Liver (tissue), 8 donors: ENCODE measurements at regions not wholly inside any gene's neighbourhood (a gene's known extent, or its start where the extent isn't known, plus 50 kb on each side); places are given as distances from the start of the nearest gene placed in this dataset.

ENCODE experiments used
- DNase-seq: peaks from one replicate; pipeline ENCODE4 v3.0.0-alpha.2; 2017; ENCODE audit warnings: low spot score
- H3K27ac ChIP-seq, 2 donors: one replicate each; pipeline ENCODE4 v1.7.0; 2013; ENCODE audit warnings: inconsistent platforms in 2 of 2, low read length in 2 of 2, control low read depth in 1 of 2, low read depth in 1 of 2, mild to moderate bottlenecking in 1 of 2
- H3K27me3 ChIP-seq, 4 donors: one replicate each; pipeline versions ENCODE4 v1.6.1 to v1.7.0; 2013; ENCODE audit warnings: low read length in 3 of 4, inconsistent platforms in 1 of 4, mild to moderate bottlenecking in 1 of 4, moderate library complexity in 1 of 4; ENCODE audit not compliant: control insufficient read depth in 4 of 4, insufficient read depth in 4 of 4
- H3K36me3 ChIP-seq, 4 donors: one replicate each; pipeline versions ENCODE4 v1.6.1 to v1.7.0; 2013; ENCODE audit warnings: low read length in 3 of 4, mild to moderate bottlenecking in 3 of 4, low read depth in 1 of 4, moderate library complexity in 1 of 4; ENCODE audit not compliant: control insufficient read depth in 4 of 4, insufficient read depth in 3 of 4
- H3K4me1 ChIP-seq, 4 donors: one replicate each; pipeline versions ENCODE4 v1.6.1 to v1.7.0; 2013; ENCODE audit warnings: low read length in 3 of 4, mild to moderate bottlenecking in 3 of 4, moderate library complexity in 1 of 4; ENCODE audit not compliant: control insufficient read depth in 4 of 4, insufficient read depth in 4 of 4
- H3K4me3 ChIP-seq, 3 donors: one replicate each; pipeline versions ENCODE4 v1.6.1 to v1.7.0; 2013; ENCODE audit warnings: low read length in 3 of 3, control low read depth in 1 of 3, low read depth in 1 of 3, mild to moderate bottlenecking in 1 of 3
- H3K9ac ChIP-seq, 2 donors: one replicate each; pipeline ENCODE4 v1.7.0; 2013; ENCODE audit warnings: low read length in 2 of 2, mild to moderate bottlenecking in 2 of 2, moderate library complexity in 2 of 2, control low read depth in 1 of 2, low read depth in 1 of 2
- H3K9me3 ChIP-seq, 4 donors: one replicate each; pipeline versions ENCODE4 v1.6.1 to v1.7.0; 2013; ENCODE audit warnings: low read length in 3 of 4; ENCODE audit not compliant: control insufficient read depth in 4 of 4
- ATF3 ChIP-seq: IDR thresholded peaks from 2 replicates; pipeline ENCODE4 v1.6.1; 2016; ENCODE audit warnings: antibody characterized with exemption
- CTCF ChIP-seq: fragments of 150-350 bp; IDR thresholded peaks from 2 replicates; pipeline ENCODE4 v1.5.1; 2017; ENCODE audit warnings: improper control_type of control experiment, low read depth, low read length; ENCODE audit not compliant: missing input control
- EGR1 ChIP-seq, 2 donors: IDR thresholded peaks; 2 replicates each; pipeline ENCODE4 v1.6.1; 2016 to 2018; ENCODE audit warnings: antibody characterized with exemption in 2 of 2, low read depth in 2 of 2
- FOXA2 ChIP-seq: IDR thresholded peaks from 2 replicates; pipeline ENCODE4 v1.6.1; 2016; ENCODE audit warnings: antibody characterized with exemption
- GABPA ChIP-seq, 2 donors: IDR thresholded peaks in 1 of 2; conservative IDR thresholded peaks in 1 of 2; 2 replicates each; pipeline ENCODE4 v1.6.1; 2016; ENCODE audit warnings: antibody characterized with exemption in 2 of 2, mild to moderate bottlenecking in 1 of 2, moderate library complexity in 1 of 2
- HNF4A ChIP-seq, 2 donors: conservative IDR thresholded peaks; 2 replicates each; pipeline ENCODE4 v1.6.1; 2016; ENCODE audit warnings: antibody characterized with exemption in 2 of 2, mild to moderate bottlenecking in 2 of 2
- HNF4G ChIP-seq: IDR thresholded peaks from 2 replicates; pipeline ENCODE4 v1.6.1; 2016; ENCODE audit warnings: antibody characterized with exemption
- JUND ChIP-seq, 2 donors: IDR thresholded peaks; 2 replicates each; pipeline ENCODE4 v1.6.1; 2016; ENCODE audit warnings: antibody characterized with exemption in 2 of 2
- MAX ChIP-seq: IDR thresholded peaks from 2 replicates; pipeline ENCODE4 v1.6.1; 2016; ENCODE audit warnings: antibody characterized with exemption
- NR2F2 ChIP-seq: IDR thresholded peaks from 2 replicates; pipeline ENCODE4 v1.6.1; 2016; ENCODE audit warnings: antibody characterized with exemption
- RAD21 ChIP-seq, 2 donors: IDR thresholded peaks; 2 replicates each; pipeline ENCODE4 v1.6.1; 2016; ENCODE audit warnings: antibody characterized with exemption in 2 of 2, mild to moderate bottlenecking in 2 of 2
- REST ChIP-seq: IDR thresholded peaks from 2 replicates; pipeline ENCODE4 v1.6.1; 2016; ENCODE audit warnings: antibody characterized with exemption, mild to moderate bottlenecking
- RXRA ChIP-seq, 2 donors: IDR thresholded peaks; 2 replicates each; pipeline ENCODE4 v1.6.1; 2017 to 2018; ENCODE audit warnings: antibody characterized with exemption in 2 of 2, mild to moderate bottlenecking in 1 of 2
- SP1 ChIP-seq: IDR thresholded peaks from 2 replicates; pipeline ENCODE4 v1.6.1; 2018; ENCODE audit warnings: antibody characterized with exemption, mild to moderate bottlenecking
- TAF1 ChIP-seq: conservative IDR thresholded peaks from 2 replicates; pipeline ENCODE4 v1.6.1; 2016; ENCODE audit warnings: antibody characterized with exemption, mild to moderate bottlenecking
- YY1 ChIP-seq: IDR thresholded peaks from 2 replicates; pipeline ENCODE4 v1.6.1; 2016; ENCODE audit warnings: antibody characterized with exemption, mild to moderate bottlenecking
- WGBS: extraction: QIAGEN DNeasy Blood & Tissue Kit; methylation state at CpG from one replicate; pipeline ENCODE4 v1.1.7; 2013; 5-methylcytosine and 5-hydroxymethylcytosine counted together
- donor health status: healthy.
- donor health status: healthy.
- donor health status: healthy.
- donor health status: healthy.
- donor health status: healthy.

- TF ChIP-seq REST (no peak), EGR1 (IDR thresholded peaks at IDR 0.05; ENCODE audit: low read depth in 2 of 2) (no peak)
These were observed 203.7 kb downstream of the LARP7 start (continued) for GRCh38 chr4:112840619-112841018.

- no peak for DNase-seq
- Histone ChIP-seq H3K36me3 (no peaks in the 10 kb centered on the region), H3K9ac (no peak overlapping the region), H3K27ac (no peak overlapping the region), H3K4me3 (no peak overlapping the region), H3K4me1 (no peaks in the 10 kb centered on the region), H3K9me3 (no peaks in the 10 kb centered on the region), H3K27me3 (no peaks in the 10 kb centered on the region)
- WGBS, result 82% methylated on average over 10 of the region's 10 CpGs
- TF ChIP-seq RXRA (IDR thresholded peaks at IDR 0.05), result no peak
- TF ChIP-seq TAF1, result no peak
- TF ChIP-seq FOXA2, result no peak
- no peak for TF ChIP-seq RAD21 (IDR thresholded peaks at IDR 0.05)
- TF ChIP-seq ATF3, result no peak
- TF ChIP-seq SP1, result no peak
- TF ChIP-seq HNF4G, result no peak
- no peak for TF ChIP-seq MAX
- no peak for TF ChIP-seq EGR1 (IDR thresholded peaks at IDR 0.05; ENCODE audit: low read depth in 2 of 2)
- TF ChIP-seq NR2F2, result no peak
- no peak for TF ChIP-seq JUND (IDR thresholded peaks at IDR 0.05)
- TF ChIP-seq REST, result no peak
- TF ChIP-seq GABPA (IDR thresholded peaks at IDR 0.05 in 1 of 2, conservative IDR thresholded peaks at IDR 0.05 in 1 of 2), result no peak
- no peak for TF ChIP-seq YY1
- TF ChIP-seq CTCF, result no peak
- no peak for TF ChIP-seq HNF4A (conservative IDR thresholded peaks at IDR 0.05)
These were observed 205.6 kb downstream of the LARP7 start for GRCh38 chr4:112842513-112842912.
